Activated naive CD8-positive, alpha-beta T cell treated with anti-CD3 and anti-CD28 coated beads for 36 hours (primary cell): ENCODE measurements at regions not wholly inside any gene's neighbourhood (a gene's known extent, or its start where the extent isn't known, plus 50 kb on each side); places are given as distances from the start of the nearest gene placed in this dataset.

Experiments used
- DNase-seq: peaks from one replicate; pipeline ENCODE4 v3.0.0; 2021
- H3K27ac Mint-ChIP-seq: one replicate; pipeline ENCODE4 v1.8.0; 2022; ENCODE audit warnings: mild to moderate bottlenecking, moderate library complexity, mixed read lengths
- H3K27me3 Mint-ChIP-seq: one replicate; pipeline ENCODE4 v1.8.0; 2022; ENCODE audit warnings: mild to moderate bottlenecking, mixed read lengths
- H3K36me3 Mint-ChIP-seq: one replicate; pipeline ENCODE4 v1.8.0; 2021; ENCODE audit warnings: mild to moderate bottlenecking, mixed read lengths
- H3K4me1 Mint-ChIP-seq: one replicate; pipeline ENCODE4 v1.8.0; 2021; ENCODE audit warnings: mixed read lengths
- H3K4me3 Mint-ChIP-seq: one replicate; pipeline ENCODE4 v1.8.0; 2022; ENCODE audit warnings: mild to moderate bottlenecking, moderate library complexity, mixed read lengths
- H3K9me3 Mint-ChIP-seq: one replicate; pipeline ENCODE4 v1.8.0; 2022; ENCODE audit warnings: mixed read lengths

DNA sequence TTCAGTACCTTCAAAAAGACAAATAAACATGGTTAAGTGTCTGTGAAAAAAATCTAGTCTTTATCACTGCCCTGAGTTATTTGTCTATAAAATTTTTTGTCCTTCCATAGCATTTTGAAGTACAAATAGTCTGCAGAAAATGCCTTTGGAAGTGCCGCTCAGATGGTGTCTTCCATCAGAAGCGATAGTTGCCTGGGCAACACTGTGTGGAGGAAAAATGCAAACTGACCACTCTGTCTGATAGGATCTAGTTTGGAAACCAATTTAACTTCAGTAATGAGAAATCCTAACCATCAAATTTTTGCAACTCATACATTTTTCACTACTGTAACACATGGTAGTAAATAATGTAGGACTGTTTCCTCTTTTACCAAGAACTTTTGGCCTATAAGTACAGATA is 449.9 kb downstream of the PRELID2 start:
- no peak overlapping the region for H3K4me3 Mint-ChIP-seq
- no peaks in the 10 kb centered on the region for H3K4me1 Mint-ChIP-seq
- no peaks in the 10 kb centered on the region for H3K27me3 Mint-ChIP-seq
- no peaks in the 10 kb centered on the region for H3K9me3 Mint-ChIP-seq
- no peak overlapping the region for H3K27ac Mint-ChIP-seq
- H3K36me3 Mint-ChIP-seq: no peaks in the 10 kb centered on the region
- DNase-seq: no peak

DNA sequence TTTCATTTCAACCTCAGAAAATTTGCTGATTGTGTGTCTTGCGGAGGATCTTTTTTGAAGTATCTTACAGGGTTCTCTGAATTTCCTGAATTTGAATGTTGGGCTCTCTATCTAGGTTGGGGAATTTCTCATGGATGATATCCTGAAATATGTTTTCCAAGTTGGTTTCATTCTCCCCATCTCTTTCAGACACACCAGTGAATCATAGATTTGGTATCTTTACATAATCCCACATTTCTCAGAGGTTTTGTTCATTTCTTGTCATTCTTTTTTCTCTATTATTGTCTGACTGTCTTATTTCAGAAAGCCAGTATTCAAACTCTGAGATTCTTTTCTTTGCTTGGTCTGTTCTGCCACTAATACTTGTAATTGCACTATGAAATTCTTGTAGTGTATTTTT is 456.9 kb downstream of the PRELID2 start:
- Mint-ChIP-seq H3K9me3 (peaks cover 31% of the 10 kb centered on the region), H3K27ac (no peak overlapping the region), H3K4me3 (no peak overlapping the region), H3K36me3 (no peaks in the 10 kb centered on the region), H3K27me3 (no peaks in the 10 kb centered on the region), H3K4me1 (no peaks in the 10 kb centered on the region)
- no peak for DNase-seq

DNA sequence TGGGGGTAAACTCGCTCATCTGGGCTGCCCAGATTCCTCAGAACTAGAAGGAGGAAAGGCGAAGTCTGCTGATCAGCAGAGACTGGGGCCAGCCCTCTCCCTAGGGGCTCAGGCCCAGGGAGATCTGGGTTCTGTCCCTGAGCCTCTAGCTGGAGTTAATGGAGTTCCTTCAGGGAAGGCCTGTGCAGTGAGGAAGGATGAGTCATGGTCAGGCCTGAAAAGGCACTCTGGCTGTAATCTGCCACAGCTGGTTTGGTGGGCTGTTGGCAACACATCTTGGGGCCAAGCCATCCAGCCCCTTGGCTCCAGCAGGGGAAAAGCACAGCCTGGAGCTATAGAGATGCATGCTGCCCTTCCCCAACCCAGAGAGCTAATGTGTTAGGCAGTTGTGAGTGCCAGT is 459.6 kb downstream of the PRELID2 start:
- Mint-ChIP-seq H3K36me3 (no peaks in the 10 kb centered on the region), H3K27ac (no peak overlapping the region), H3K4me3 (no peak overlapping the region), H3K9me3 (peaks cover 37% of the 10 kb centered on the region), H3K4me1 (no peaks in the 10 kb centered on the region), H3K27me3 (no peaks in the 10 kb centered on the region)
- DNase-seq: no peak

DNA sequence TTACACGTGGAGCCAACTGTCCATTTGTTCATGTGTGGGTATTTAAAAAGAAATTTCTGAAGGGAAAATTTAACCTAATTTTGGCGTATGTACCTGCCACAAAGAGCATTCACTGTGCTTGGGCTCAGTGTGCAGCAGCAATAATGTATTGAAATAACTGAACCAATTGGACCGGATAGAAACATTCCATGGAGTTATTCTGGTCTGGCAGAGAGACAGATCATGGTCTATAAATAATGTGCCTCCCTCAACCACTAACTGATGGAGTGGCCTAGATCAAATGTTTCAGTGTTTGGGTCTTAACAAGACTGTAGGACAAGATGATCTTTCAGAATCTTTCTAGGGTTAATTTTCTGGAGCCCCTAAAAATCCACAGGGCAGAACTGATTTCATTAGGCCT is 469.7 kb downstream of the PRELID2 start:
- Mint-ChIP-seq H3K27me3 (no peaks in the 10 kb centered on the region), H3K4me1 (no peaks in the 10 kb centered on the region), H3K9me3 (no peaks in the 10 kb centered on the region), H3K36me3 (no peaks in the 10 kb centered on the region), H3K27ac (no peak overlapping the region), H3K4me3 (no peak overlapping the region)
- no peak for DNase-seq

DNA sequence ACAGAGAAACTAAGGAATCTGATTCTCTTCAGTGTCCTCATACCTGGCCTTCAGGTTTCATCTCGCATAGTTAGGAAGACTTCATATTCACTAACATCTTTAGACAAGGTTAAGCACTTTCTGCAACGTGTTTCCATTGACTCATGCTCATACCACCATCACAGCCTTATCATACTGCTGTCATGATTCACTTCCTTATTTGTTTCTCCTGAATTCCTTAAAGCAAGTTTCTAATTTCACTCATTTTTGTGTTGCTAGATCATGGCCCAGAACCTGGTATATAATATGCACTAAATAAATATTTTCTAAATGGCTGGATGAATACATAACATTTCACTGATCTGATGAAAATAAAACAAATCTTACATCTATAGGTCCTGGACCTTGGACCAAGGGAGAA is 472.9 kb downstream of the PRELID2 start:
- no peak for DNase-seq
- Mint-ChIP-seq H3K27ac (no peak overlapping the region), H3K4me3 (no peak overlapping the region), H3K27me3 (no peaks in the 10 kb centered on the region), H3K4me1 (no peaks in the 10 kb centered on the region), H3K9me3 (peaks cover 7% of the 10 kb centered on the region), H3K36me3 (no peaks in the 10 kb centered on the region)

DNA sequence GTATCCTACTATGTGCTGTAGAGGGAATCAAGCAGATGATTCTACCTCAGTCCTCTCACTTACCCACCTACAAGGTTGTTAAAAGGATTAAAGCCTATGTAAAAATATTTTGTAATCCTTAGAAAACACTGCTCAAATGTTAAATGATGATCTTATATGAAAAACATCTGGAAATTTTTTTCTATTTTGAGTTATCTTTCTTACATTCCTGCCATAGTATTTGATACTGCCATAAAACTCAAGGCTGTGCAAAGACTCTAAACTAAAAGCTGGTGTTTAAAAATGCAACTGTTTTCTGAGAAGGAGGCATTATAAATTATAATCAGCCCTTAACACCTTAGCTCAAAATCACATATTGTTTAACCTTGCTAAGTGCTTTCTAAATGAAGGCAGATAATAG is 474.2 kb downstream of the PRELID2 start:
- H3K36me3 Mint-ChIP-seq: no peaks in the 10 kb centered on the region
- no peak for DNase-seq
- H3K9me3 Mint-ChIP-seq: peaks cover 7% of the 10 kb centered on the region
- no peak overlapping the region for H3K4me3 Mint-ChIP-seq
- H3K4me1 Mint-ChIP-seq: no peaks in the 10 kb centered on the region
- H3K27me3 Mint-ChIP-seq: no peaks in the 10 kb centered on the region
- H3K27ac Mint-ChIP-seq: no peak overlapping the region

DNA sequence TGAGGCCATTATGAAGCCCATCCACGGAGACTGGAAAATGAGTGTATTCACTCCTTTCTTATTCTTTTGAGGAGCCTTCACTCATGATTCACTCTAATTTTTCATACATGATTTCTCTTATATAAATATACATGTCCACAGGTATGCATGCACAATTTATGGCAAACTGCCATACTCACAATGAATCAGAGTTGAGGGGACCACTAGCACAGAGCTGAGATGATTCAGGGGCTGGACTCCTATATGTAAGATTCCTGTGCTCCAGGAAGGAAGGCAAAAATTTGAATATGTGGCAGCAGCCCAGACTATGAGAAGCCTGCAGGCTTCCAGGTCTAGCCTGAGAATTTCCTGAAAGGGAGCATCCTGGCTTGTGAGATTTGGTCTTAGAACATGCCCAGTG is 484.6 kb downstream of the PRELID2 start:
- no peak overlapping the region for H3K27ac Mint-ChIP-seq
- no peak for DNase-seq
- no peaks in the 10 kb centered on the region for H3K27me3 Mint-ChIP-seq
- no peak overlapping the region for H3K4me3 Mint-ChIP-seq
- no peaks in the 10 kb centered on the region for H3K36me3 Mint-ChIP-seq
- H3K9me3 Mint-ChIP-seq: no peaks in the 10 kb centered on the region
- no peaks in the 10 kb centered on the region for H3K4me1 Mint-ChIP-seq

DNA sequence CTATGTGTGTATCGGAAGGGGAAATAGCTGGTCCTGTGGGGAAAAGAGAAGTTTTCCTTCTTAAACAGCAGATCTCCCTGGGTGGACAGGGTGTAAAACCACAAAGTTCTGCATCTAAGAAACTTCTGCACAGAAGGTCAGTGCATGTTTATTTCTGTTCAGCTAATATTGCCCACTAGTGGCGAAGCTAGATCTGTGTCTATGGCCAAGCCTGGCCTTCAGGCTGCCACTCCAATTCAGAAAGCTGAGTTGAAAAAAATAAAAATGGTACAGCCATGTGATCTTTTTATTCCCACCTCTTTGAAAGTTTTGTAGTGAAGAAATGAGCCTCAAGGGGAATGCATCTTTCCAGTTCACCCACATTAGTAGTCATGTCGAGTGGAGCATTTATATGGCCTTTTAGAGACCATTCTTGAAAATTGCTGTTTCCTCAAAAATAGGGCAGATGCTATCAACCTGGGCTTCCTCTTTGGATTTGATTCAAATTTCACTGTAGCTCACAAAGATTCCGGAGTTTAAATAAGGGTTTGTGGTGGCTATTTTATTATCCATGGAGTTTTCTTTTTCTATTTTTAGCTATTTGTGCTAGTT is 488.0 kb downstream of the PRELID2 start:
- H3K27ac Mint-ChIP-seq: no peak overlapping the region
- no peaks in the 10 kb centered on the region for H3K36me3 Mint-ChIP-seq
- no peaks in the 10 kb centered on the region for H3K9me3 Mint-ChIP-seq
- H3K27me3 Mint-ChIP-seq: no peaks in the 10 kb centered on the region
- H3K4me1 Mint-ChIP-seq: no peaks in the 10 kb centered on the region
- DNase-seq: no peak
- H3K4me3 Mint-ChIP-seq: no peak overlapping the region

DNA sequence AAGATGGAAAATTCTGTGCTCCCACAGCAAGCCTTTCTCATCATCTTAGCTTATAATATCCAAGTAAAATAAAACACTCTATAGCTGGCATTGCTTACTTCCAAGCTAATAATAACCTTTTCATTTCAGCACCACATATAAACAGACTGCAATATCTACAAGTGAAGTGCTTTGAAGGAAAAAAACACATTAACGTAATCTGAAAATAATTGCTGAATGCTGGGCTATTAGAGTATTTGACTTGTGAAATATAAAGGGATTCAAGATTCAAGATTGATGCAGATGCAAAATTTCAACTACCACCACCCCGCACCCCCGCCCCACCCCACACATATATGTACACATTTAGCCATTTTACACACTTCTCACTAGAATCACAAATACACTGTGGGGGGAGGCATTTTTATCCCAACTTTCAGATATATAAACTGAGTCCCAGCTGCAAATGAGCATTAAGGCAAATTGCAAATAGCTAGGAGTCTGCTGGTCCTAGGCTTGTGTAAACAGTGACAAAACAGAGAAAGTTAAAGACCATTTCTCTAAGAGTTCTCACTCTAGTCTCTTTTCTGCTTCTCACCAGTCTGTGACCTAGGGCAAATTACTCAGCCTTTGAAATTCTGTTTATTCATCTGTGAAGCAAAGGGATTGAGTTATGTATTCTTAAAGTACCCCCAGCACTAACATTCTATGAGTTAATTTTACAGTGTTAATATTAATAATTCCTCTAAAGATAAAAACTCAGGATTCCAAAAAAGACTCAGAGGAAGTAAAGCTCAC is 489.4 kb downstream of the PRELID2 start:
- Mint-ChIP-seq H3K9me3 (peaks cover 2% of the 10 kb centered on the region), H3K36me3 (no peaks in the 10 kb centered on the region), H3K27ac (no peak overlapping the region), H3K27me3 (no peaks in the 10 kb centered on the region), H3K4me1 (no peaks in the 10 kb centered on the region), H3K4me3 (no peak overlapping the region)
- DNase-seq: no peak

DNA sequence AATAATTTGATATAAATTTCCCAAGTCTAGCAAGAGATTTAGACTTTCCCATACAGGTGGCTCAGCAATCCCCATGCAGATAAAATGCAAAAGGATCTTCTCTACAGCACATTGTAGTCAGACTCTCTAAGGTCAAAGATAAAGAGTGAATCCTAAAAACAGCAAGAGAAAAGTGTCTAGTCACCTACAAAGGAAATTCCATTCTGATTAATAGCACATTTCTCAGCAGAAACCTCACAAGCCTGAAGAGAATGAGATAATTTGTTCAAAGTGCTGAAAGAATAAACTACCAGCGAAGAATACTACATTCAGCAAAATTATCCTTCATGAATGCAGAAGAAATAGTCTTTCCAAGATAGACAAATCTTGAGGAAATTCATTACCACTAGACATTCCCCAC is 493.3 kb downstream of the PRELID2 start:
- H3K36me3 Mint-ChIP-seq: no peaks in the 10 kb centered on the region
- no peak for DNase-seq
- H3K4me1 Mint-ChIP-seq: no peaks in the 10 kb centered on the region
- no peak overlapping the region for H3K27ac Mint-ChIP-seq
- no peaks in the 10 kb centered on the region for H3K27me3 Mint-ChIP-seq
- peaks cover 5% of the 10 kb centered on the region for H3K9me3 Mint-ChIP-seq
- H3K4me3 Mint-ChIP-seq: no peak overlapping the region

DNA sequence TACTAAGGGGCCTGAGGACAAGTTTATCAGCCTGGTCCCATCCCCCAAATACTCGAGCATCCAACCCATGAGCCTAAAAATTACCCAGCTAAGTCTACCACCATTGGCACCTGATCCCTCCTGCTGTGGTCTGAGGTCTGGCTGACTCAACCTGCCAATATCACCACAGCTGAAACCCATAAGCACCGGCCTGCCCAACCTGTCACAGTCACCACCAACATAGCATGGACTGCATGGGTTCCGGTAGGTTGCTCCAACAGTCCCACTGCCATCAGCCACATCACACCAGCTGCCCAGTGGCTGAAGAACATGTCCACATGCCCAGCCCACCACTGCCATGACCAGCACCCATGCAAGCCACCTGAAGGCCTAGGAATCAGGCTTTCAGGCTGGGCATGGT is 495.0 kb downstream of the PRELID2 start:
- no peaks in the 10 kb centered on the region for H3K36me3 Mint-ChIP-seq
- H3K4me1 Mint-ChIP-seq: no peaks in the 10 kb centered on the region
- H3K27me3 Mint-ChIP-seq: no peaks in the 10 kb centered on the region
- no peak for DNase-seq
- H3K27ac Mint-ChIP-seq: no peak overlapping the region
- H3K4me3 Mint-ChIP-seq: no peak overlapping the region
- H3K9me3 Mint-ChIP-seq: peaks cover 10% of the 10 kb centered on the region

DNA sequence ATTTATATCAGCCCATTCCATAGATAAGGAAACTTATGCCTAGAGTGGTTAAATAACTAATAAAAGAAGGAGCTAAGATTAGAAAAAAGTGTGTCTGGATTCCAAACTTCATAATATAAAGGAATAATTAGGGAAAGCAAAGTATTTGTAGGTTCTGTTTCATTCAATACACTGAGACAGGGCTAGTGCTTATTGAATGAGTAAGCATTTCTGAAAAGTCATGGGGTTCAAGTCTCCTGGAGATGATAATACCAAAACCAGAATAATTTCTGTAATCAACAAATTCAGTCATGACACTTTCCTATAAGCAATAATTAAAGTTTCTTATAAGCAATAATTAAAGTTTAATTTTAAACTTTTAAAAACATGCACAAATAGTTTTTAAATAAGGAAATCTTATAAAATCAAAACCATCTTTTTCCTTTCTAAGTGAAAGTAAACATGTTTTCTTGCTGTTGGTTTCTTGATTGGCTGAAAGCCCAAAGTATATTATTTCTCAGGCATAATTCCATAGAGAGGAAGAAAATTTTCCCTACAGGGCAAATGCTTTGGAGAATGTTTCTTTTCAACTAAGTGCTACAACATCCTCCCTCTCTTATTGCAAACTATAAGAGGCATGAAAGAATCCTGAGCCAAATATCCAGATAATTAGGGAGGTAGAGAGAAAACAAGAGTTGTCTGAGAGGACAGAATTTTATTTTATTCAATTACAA is 510.2 kb downstream of the PRELID2 start:
- no peak for DNase-seq
- Mint-ChIP-seq H3K36me3 (no peaks in the 10 kb centered on the region), H3K27me3 (no peaks in the 10 kb centered on the region), H3K9me3 (peaks cover 8% of the 10 kb centered on the region), H3K4me1 (no peaks in the 10 kb centered on the region), H3K4me3 (no peak overlapping the region), H3K27ac (no peak overlapping the region)

DNA sequence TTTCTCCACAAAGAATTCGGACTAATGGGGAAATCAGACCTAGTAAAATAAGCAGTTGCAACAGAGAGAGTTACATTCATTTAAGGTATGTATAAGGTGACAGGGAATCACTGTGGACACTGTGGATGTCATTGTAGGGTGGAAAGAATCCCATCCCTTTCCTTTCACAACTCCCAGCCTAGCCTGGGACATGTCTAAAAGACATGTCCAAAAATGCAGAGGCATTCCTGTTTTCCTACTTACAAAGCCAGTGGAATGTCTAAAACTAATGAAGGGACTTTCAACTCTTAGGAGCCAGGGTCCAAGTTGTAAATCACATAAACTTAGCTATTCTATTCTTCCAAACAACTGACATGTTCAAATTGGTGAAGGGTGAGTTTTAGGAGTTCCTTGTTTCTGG is 511.0 kb downstream of the PRELID2 start:
- no peaks in the 10 kb centered on the region for H3K36me3 Mint-ChIP-seq
- peaks cover 8% of the 10 kb centered on the region for H3K9me3 Mint-ChIP-seq
- H3K27ac Mint-ChIP-seq: no peak overlapping the region
- DNase-seq: no peak
- no peak overlapping the region for H3K4me3 Mint-ChIP-seq
- no peaks in the 10 kb centered on the region for H3K4me1 Mint-ChIP-seq
- no peaks in the 10 kb centered on the region for H3K27me3 Mint-ChIP-seq

DNA sequence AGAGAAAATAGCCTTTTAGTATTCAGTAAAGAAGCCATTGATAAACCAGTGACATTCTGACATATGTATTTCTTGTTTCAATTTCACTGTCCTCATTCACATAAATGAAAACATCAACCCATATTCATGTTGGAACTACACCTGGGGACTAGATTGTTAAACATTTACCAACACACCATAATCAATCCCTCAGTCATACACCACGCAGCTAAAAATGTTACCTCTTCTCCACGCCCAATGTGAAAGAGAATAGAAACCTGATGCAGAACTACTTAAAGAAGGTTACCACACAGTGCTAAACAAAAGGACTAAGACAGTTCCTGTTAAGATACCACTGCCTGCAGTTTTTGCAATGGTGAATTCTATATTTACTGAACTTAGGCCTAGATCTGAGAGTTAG is 518.9 kb downstream of the PRELID2 start:
- no peak overlapping the region for H3K4me3 Mint-ChIP-seq

DNA sequence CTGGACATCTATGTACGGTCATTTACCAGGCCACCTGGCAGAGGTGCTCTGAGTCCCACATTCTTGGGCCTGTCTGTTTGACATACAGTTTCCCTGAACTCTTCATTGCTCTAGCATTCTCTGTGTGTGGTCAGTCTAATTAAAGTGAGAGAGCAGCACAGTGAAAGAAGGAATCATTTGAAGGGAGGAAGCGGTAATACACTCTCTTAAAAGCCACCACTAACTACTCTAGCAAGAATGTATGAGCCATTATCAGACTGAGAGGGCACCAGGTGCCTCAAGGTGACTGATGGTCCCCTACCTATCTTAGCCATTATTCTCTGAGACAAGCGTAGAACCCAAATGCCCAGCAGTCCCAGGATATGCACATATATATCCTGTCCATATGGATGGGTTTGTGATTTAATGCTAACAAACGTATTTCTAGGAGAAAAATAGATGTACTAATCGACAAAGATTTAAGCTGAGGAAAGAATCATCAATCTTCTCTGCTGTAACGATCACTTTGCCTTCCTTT is 527.2 kb downstream of the PRELID2 start:
- H3K27ac Mint-ChIP-seq: no peak overlapping the region
- no peaks in the 10 kb centered on the region for H3K9me3 Mint-ChIP-seq
- DNase-seq: no peak
- H3K36me3 Mint-ChIP-seq: no peaks in the 10 kb centered on the region
- no peaks in the 10 kb centered on the region for H3K27me3 Mint-ChIP-seq
- no peak overlapping the region for H3K4me3 Mint-ChIP-seq
- no peaks in the 10 kb centered on the region for H3K4me1 Mint-ChIP-seq

More for the DNA sequence above, 518.9 kb downstream of the PRELID2 start:
- Mint-ChIP-seq H3K27ac (no peak overlapping the region), H3K36me3 (no peaks in the 10 kb centered on the region), H3K9me3 (peaks cover 1% of the 10 kb centered on the region), H3K27me3 (no peaks in the 10 kb centered on the region), H3K4me1 (no peaks in the 10 kb centered on the region)
- DNase-seq: no peak
